TTC549 (cell line): ENCODE measurements at regions not wholly inside any gene's neighbourhood (a gene's known extent, or its start where the extent isn't known, plus 50 kb on each side); places are given as distances from the start of the nearest gene placed in this dataset.

Source experiments
- FAIRE-seq: peaks from 2 replicates; lab custom pipeline; 2012; peaks lifted over from hg19 to GRCh38; lab: Jason Lieb, UNC

GRCh38 chr3:76432396-76432795 is 607.5 kb upstream of the ROBO2 start:
- no peak for FAIRE-seq

GRCh38 chr3:76436894-76437293 is 603.0 kb upstream of the ROBO2 start:
- FAIRE-seq: no peak

- no peak for FAIRE-seq
Measured at GRCh38 chr3:76438971-76439370, 600.9 kb upstream of the ROBO2 start.

DNA sequence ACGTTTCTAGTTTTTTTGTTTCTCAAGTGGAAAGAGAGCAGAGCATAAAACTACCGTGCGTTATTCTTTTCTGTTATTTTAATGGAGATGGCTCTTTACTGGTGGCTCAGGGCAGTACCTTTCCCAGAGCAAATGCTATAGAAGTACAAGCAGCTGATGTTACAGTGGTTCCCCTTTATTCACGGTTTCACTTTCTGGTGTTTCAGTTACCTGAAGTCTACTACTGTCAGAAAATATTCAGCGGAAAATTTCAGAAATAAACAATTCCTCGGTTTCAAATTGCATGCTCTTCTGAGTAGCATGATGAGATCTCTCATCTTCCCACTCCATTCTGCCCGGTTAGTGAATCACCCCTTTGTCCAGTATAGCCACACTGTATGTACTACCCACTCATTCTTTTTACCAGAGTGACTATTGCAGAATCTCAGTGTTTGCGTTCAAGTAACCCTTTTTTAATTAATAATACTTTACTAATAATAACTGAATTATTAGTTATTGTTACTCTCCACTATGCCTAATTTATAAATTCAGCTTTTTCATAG is 597.5 kb upstream of the ROBO2 start:
- FAIRE-seq: no peak

DNA sequence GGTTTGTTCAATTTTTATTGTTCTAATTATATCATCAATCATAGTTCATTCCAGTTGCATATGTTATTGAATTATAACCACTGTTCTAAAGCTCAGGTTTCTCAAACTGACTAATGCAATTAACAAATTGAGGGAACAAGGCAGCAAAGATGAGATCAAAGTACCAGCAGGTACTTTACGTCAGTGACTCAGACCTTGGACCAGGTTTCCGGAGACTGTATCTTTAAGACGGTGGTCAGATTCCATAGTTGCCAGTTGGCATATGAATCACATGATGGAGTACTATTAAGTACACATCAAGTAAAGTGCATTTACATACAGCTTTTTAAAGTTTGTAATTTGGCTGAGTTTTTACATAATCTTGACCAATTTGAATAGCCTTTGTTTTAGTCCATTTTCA is 583.6 kb upstream of the ROBO2 start:
- no peak for FAIRE-seq

GRCh38 chr3:76463501-76463900 is 576.4 kb upstream of the ROBO2 start:
- no peak for FAIRE-seq

DNA sequence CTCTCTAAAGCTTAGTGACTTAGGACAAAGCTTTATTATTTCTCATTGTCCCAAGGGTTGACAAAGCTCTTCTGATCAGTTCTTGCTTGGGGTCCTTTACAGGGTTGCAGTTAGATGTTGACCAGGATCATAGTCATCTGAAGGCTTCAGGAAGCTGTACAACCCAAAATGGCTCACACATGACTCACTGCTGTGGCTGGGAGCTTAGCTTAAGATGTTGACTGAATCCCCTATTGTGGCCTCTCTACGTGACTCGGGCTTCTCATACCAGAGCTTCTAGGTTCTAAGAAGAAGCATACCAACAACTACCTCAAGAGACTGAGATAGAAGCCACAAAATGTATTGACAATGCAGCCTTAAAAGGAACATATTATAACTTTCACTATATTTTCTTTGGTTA is 569.6 kb upstream of the ROBO2 start:
- no peak for FAIRE-seq

GRCh38 chr3:76474632-76475031 is 565.3 kb upstream of the ROBO2 start:
- FAIRE-seq: no peak

DNA sequence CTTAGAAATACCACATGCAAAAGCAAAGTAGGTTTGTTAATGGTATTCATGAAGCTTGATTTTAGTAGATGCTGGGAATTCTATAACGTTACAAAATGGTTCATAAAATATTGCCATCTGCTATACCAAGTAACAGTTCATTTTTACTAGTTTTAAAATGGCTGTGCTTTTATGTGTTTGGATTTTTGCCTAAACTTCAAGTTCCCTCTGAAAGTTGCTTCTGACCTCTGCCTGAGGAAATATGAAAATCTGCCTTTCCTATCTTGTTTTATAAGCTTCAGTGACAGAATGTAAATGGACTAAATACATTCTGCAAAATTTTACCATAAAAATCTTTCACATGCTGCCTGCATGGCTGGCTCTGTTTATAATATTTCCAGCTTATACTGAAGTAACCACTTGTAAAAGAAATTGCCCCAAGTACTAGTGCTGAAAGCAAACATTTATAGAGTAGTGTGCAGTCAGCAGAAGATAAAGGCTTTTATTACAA is 560.7 kb upstream of the ROBO2 start:
- no peak for FAIRE-seq

DNA sequence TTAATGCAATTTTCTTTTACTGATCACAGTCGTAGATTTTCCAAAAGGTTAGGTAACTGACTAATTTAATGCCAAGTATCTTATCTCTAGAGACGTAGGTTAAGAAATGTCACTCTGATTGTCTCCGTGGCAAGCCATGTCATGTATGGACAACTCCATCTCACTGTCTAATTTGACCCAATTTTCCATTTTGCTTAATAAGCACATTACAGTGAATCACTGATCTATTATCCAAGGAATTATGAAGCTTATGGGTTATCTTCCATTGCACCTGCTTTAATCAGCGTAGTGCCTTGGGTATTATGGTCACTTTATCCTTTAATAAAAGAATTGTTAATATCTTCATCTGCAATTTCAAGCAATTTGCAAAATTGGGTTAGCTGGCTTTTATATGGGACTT is 557.4 kb upstream of the ROBO2 start:
- FAIRE-seq: no peak

GRCh38 chr3:76487446-76487845 is 552.5 kb upstream of the ROBO2 start:
- no peak for FAIRE-seq

DNA sequence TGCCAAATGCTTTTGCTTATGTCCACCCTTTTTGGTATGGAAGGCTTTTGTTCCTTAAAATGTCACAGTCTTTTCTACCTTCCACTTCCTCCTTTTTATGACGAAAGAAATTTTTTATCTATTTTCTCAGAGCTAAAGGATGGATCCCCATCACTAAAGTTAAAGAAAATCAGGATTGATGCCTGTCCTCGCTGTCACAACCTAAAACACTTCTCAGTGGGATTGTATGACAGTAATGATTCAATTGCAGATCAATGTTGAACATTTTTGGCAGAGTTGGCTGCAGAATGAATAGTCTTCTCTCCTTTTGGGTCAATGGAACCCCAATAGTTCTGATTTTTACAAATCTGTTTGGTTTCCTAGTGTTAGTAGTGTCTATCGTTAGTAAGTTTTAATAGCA is 549.8 kb upstream of the ROBO2 start:
- FAIRE-seq: no peak

DNA sequence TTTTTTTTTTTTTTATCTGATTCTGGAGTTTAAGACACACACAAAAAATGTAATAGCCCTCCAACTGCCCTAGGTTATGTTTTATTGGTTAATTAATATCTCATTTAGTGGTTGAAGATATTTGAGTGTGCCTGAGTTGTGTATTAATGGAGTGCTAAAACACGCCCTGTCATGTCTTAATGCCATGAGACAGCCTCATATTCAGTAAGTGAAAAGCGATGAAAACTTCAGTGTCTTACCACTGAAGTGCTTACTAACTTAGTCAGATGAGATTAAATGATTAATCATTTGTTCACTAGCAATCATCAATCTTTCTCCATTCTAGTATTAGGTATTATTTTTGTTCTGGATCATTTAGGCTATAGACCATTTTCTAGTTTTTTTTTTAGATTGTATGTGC is 544.7 kb upstream of the ROBO2 start:
- FAIRE-seq: no peak

GRCh38 chr3:76497636-76498035 is 542.3 kb upstream of the ROBO2 start:
- FAIRE-seq: no peak

GRCh38 chr3:76500746-76501275 is 539.1 kb upstream of the ROBO2 start:
- FAIRE-seq: no peak

- FAIRE-seq: no peak
Measured at GRCh38 chr3:76501315-76501714, 538.6 kb upstream of the ROBO2 start.

GRCh38 chr3:76502076-76502475 is 537.8 kb upstream of the ROBO2 start:
- no peak for FAIRE-seq

GRCh38 chr3:76505202-76505845 is 534.6 kb upstream of the ROBO2 start:
- FAIRE-seq: no peak

DNA sequence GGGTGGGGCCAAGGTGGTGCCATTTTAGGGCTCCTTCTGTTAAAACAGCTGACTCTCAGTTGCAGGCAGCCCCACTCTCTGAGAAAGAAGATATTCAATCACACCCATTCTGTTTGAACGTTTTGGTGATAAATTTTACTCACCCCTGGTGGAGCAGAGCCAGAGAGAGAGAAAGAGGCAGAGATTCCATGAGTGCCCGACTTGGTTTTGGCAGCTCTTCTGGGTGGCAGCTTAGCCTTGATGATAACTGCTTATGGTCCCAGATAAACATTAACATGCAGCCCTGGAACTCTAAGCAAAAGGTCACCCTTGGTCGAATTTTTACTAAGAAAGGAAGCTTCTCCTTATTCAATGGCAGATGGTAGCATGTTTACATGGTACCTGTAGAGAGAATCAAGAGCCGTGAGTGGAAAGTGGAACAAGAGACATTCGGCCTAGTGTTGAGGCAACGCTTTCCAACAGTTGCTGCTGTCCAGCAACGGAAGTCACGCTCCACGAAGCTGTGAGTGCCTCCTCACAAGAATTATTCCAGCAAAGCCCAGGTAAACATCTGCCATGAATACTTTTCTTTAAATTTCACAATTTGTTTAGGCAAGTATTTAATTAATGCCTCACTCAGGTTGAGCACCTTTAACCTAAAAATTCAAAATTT is 530.6 kb upstream of the ROBO2 start:
- no peak for FAIRE-seq

DNA sequence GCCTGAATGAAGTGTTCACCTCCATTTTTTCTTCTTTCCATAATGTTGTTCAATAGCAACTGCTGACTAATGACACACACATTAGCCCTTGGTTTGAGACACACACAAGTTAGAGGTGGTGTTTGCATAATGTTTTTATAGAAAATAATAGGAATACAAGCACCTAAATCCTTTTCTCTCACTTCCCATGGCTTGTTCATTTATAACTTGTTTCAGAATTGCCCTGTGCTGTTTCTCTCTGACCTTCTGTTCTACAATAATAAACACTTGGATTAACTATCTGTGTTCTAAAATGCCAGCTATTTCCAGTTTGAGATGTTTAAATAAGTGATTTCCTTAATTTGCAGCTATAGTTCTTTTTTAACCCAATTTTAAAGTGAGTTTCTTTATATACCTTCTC is 525.1 kb upstream of the ROBO2 start:
- no peak for FAIRE-seq

GRCh38 chr3:76523337-76523736 is 516.6 kb upstream of the ROBO2 start:
- no peak for FAIRE-seq

GRCh38 chr3:76525726-76526125 is 514.2 kb upstream of the ROBO2 start:
- no peak for FAIRE-seq

DNA sequence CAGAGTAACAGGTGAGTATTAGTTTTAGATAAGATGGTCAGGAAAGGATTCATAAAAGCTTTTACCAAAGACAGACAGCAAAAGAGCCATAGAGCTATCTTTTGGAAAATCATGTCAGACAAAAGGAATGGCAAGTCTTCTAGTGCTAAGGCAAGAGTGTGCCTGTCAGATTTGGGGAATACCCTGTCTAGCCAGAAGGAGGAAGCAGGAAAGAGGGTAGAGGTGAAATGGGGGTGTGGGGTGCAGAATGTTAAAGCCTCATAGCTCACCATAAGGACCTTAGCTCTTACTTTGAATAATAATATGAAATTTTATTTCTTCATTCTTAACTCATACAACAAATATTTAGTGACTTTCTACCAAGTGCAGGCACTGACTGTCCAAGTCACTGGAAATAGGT is 512.1 kb upstream of the ROBO2 start:
- FAIRE-seq: no peak
